Nucleus accumbens (tissue), 56 donors: ENCODE measurements at regions not wholly inside any gene's neighbourhood (a gene's known extent, or its start where the extent isn't known, plus 50 kb on each side); places are given as distances from the start of the nearest gene placed in this dataset.

Experiments
- DNase-seq, 56 donors: peaks; one replicate each; lab custom pipeline; 2025; lab: John Stamatoyannopoulos, UW

GRCh38 chr5:117681431-117682254 lies 1107.0 kb upstream of the SEMA6A start:
- DNase-seq, result no peak

- no peak for DNase-seq
Measured at GRCh38 chr5:117680426-117680825, 1105.8 kb upstream of the SEMA6A start.

DNA sequence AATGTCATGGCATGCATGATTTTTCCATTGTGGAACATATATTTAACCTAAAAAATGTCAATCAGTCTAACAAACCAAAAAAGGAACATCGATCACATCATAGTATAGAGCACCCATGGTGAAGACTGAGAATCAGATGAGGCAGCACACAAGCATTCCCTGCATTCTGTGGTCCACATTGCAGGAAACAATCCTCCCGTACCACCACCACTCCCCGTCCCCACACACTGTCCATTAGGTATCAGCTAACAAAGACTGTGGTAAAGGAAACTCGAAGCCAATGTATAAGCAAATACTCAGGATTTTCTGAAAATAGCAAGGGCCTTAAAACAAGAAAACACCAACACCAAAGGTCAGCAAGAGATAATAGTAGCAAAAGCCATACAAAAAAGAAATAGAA lies 1104.4 kb upstream of the SEMA6A start:
- DNase-seq, result no peak

DNA sequence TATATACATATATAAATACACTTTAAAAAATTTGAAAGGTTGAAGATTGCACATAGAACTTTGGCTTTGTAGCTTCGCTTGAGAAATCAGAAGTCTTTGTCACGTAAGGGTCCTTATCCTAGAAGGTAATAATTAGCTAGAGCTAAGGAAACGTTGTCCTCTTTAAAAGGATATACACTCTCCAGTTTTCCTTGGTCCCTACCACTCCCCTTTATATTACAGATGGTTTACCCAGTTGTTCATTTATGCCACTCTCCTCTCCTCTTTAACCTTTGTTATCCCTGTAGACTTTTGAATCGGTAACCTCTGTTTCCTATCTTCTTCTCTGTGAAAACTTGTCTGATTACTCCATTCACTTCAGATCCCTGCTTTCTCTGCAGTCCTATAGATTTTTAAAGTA lies 1101.0 kb upstream of the SEMA6A start:
- no peak for DNase-seq

- DNase-seq, result no peak
Measured at GRCh38 chr5:117671551-117671950, 1096.9 kb upstream of the SEMA6A start.

GRCh38 chr5:117667105-117667504 lies 1092.5 kb upstream of the SEMA6A start:
- no peak for DNase-seq

- DNase-seq, result no peak
Measured at GRCh38 chr5:117665121-117665520, 1090.5 kb upstream of the SEMA6A start.

GRCh38 chr5:117662361-117662760 lies 1087.7 kb upstream of the SEMA6A start:
- no peak for DNase-seq

GRCh38 chr5:117657541-117657940 lies 1082.9 kb upstream of the SEMA6A start:
- no peak for DNase-seq

GRCh38 chr5:117652958-117653280 lies 1078.3 kb upstream of the SEMA6A start:
- DNase-seq, result no peak

DNA sequence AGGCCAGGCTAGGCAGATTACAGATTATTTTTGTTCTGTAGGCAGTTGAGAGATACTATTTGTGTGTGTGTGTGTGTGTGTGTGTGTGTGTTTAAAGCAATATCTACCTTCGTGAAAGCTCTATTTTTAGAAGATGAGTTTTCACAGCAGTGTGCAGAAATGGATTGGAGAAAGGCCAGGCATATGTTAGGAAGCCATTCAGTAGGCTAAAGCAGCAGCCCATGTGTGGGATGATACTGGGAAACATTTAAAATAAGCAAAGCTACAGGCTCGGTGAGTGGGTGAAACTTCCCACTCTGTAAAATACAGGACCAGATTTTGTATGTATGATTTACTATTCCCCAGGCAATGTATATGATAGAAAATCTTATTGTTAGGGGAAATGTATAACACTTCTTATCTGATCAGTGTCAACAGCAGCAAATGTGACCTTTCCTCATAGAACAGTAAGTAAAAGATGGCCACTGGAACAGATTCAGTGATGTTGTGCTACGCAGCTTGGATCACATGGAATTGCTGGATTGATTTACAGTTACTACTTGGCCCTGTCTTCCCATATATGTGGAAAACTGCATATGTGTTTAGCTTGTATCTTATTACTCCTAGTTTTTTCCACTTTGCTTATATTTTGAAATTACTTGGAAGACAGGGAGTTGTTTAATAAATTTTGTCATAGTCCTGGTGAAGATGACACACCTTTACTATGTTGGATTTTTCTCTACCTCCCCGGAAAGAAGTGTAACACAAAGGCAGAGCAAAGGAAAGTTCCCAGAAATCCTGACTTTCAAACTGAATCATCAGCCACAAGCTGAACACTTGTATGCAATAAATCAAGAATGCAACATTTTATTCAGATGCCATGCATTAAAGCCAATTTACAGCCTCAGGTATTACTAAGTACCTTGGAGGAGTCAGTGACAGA lies 1077.7 kb upstream of the SEMA6A start:
- no peak for DNase-seq

- DNase-seq, result no peak
Measured at GRCh38 chr5:117649821-117650220, 1075.2 kb upstream of the SEMA6A start.

DNA sequence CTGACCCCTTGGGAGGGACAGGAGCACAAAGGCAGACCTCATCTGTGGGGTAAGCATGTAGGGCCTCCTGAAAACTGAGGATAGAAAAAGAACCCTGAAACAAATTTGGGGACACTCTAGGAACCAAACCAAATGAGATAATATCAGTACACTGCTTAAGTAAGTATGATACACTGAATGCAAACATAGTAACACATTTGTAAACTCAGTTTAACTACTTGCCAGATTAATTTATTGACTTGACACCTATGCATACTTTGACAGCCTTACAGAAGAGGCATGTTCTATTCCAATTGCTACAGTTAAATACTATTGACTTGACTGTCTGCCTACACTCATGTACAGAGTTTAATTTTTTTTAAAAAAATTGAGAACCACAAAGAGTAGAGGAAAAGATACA lies 1070.8 kb upstream of the SEMA6A start:
- no peak for DNase-seq

DNA sequence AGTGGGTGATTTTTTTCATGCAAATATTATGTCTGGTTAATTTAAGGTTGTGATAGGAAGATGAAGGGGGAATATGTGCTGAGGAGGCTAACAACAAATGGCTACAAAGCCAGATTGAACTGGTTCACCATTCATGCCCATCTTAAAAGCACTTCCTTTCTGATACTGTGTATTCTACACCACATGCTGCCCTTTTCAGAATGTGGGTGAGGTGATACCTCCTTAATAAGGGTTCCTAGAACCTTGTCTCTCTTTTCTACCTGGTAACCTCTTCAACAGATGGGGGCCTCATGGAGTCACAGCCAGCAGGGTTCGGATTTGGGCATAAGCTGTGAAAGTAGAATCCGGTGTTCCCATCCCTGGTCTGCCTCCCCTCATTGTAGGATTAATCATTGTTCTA lies 1064.0 kb upstream of the SEMA6A start:
- no peak for DNase-seq

DNA sequence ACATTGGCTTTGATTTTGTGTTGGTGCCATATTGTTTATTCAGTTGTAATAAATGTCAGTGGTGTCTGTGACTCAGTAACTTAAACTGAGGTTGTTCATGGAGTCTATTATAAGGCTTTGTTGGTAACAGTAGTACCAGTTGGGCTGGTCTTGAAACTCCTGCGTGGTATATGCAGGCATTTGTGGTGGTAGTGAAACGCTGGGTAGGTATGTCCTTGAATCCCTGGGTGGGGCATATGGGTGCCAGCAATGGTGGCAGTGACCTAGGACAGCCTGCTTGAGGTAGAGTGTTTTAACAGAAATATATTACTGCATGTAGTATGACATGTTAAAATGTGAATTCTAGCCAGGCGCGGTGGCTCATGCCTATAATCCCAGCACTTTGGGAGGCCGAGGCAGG lies 1058.5 kb upstream of the SEMA6A start:
- no peak for DNase-seq

DNA sequence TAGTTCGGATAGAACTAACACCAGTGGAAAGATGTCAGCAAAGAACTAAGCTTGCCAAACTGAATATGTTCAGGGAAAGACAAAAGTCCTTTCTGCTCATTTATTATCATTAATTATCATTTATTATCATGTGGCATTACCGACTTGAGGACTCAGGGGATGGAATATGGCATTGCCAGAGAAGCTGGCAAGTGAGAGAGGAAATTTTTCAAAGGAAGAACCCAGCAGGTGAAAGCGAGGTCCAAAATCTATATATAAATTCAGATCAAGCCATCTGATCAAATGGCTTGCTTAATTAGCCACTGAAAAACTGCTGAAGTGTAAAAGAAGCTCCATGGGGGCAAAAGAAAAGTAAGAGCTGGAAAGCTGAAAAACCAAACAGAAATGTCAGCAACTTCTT lies 1049.6 kb upstream of the SEMA6A start:
- DNase-seq, result no peak

DNA sequence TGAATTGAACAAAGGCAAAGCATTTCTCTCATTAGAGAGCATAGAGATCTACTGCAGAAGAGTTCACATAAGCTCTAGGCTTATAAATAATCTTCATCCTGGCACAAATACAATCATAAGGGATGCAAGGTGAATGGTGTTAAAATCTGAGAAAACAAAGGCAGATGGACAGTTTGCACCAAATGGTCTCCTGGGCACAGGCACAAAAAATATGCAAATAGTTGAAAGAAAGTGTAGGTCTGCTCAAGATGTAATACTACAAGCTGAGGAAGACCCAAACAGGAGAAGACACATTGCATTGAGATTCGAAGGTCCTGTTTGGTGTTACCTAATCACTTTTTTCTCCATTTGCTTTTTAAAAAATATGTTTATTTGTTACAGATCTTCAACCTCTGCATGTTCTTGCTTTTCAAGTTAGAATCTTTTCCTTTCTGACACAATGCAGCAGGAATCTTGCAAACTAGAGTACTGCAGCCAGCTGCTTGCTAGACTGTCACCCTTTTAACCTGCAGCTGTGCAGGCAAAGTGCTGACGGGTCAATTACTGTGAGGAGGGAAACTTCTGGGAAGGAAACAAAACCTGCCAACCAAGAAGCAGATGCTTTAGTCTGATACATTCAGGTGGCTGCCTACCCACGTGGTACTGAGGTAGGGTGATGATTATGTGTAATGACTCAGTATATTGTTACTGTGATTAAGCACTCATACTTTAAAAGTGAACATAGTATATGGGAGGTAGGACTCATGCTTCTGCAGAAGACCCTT lies 1048.6 kb upstream of the SEMA6A start:
- DNase-seq, result no peak

DNA sequence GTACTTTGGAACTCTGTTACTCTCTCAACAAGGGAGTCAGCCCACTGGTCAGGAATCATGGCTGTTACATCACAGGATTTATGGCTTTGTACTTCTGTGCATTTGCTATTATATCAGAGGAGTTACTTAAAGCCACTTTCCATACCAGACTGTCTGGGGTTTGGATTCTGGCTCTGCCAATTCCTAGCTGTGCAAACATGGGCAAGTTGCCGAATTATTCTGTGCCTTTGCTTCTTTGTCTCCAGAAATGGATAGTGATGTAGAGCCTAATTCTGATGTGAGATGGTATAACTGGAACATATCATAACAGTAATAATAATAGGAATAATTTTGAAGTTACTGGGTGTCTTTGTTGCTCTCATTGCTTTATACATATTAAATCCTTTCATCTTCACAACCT lies 1047.3 kb upstream of the SEMA6A start:
- DNase-seq, result no peak

DNA sequence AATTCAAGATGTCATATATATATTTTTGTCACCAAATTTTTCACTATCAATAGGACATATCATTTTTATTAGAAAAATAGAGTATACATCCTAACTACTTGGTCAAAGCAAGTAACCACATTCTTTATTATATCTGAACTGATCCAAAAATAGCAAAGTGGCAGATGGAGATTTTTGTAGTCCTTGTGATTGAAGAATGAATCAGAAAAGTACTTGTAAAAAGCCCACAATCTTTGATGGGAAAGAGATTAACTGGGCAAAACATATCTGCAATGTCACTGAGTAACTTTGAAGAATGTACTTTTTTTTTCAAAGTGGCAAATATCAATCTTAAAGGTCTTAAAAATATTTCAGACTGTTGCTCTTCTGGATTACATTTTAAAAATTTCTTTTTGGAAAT lies 1040.6 kb upstream of the SEMA6A start:
- DNase-seq, result no peak

DNA sequence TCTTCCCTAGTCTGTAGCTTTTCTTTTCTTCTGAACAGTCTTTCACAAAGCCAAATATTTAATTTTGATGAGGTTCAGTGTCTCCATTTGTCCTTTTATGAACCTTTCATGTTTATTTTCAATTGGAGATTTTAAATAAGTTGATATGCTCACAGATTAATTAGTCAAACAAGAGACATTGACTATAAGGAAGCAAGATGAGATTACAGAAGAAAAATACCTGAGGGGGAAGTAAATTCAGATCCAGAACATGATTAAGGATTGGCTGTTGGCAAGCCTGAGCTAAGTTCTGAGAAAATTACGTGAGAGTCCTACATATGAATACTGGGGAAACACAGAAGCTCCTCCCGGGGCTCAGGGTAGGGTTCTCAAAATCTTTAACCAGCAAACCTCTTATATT lies 1039.8 kb upstream of the SEMA6A start:
- no peak for DNase-seq

GRCh38 chr5:117604845-117605244 lies 1030.2 kb upstream of the SEMA6A start:
- DNase-seq, result no peak
